A673 (cell line): ENCODE measurements at regions not wholly inside any gene's neighbourhood (a gene's known extent, or its start where the extent isn't known, plus 50 kb on each side); places are given as distances from the start of the nearest gene placed in this dataset.
"Not testable (repeated sequence)": the region's sequence is repeated elsewhere in the genome, so short reads cannot be mapped to it uniquely, and the experiment has no call there.

Source experiments
- BruUV-seq: library from RNA; stranded (reverse); fragments of 400-500 nt; replicated peaks from 2 replicates; lab custom pipeline; 2021; lab: Mats Ljungman, UMichigan
- CTCF ChIA-PET: fragments of 300-600 bp; sonication (Branson Sonifier 250); formaldehyde crosslinking; loops from one replicate; lab custom pipeline; 2022; ENCODE audit warnings: antibody characterized with exemption; lab: Charles Lee
- POLR2A ChIA-PET: fragments of 300-600 bp; sonication (Branson Sonifier 250); formaldehyde crosslinking; loops from one replicate; lab custom pipeline; 2022; ENCODE audit warnings: antibody characterized with exemption; ENCODE audit not compliant: low non-redundant PET; lab: Charles Lee
- DNase-seq: peaks from one replicate; pipeline ENCODE4 v3.0.0-alpha.2; 2015; ENCODE audit warnings: low spot score
- H3K27ac ChIP-seq: fragments of 200-600 bp; sonication (generic); 2 replicates; pipeline ENCODE4 v1.5.1; 2016; ENCODE audit warnings: mixed run types, low read depth, mild to moderate bottlenecking, mixed read lengths, antibody characterized with exemption, low read length; ENCODE audit not compliant: poor library complexity, severe bottlenecking
- H3K27me3 ChIP-seq: fragments of 200-600 bp; sonication (generic); replicated peaks from 2 replicates; pipeline ENCODE4 v1.6.1; 2017; ENCODE audit warnings: mixed run types, low read depth, mild to moderate bottlenecking, mixed read lengths, antibody characterized with exemption, low read length; ENCODE audit not compliant: insufficient read depth, poor library complexity
- H3K36me3 ChIP-seq: fragments of 200-600 bp; sonication (generic); 2 replicates; pipeline ENCODE4 v1.6.1; 2016; ENCODE audit warnings: mixed run types, mild to moderate bottlenecking, mixed read lengths, antibody characterized with exemption, low read length; ENCODE audit not compliant: insufficient read depth, poor library complexity, severe bottlenecking
- H3K4me1 ChIP-seq: fragments of 200-600 bp; sonication (generic); 2 replicates; pipeline ENCODE4 v1.6.1; 2017; ENCODE audit warnings: mixed run types, mild to moderate bottlenecking, mixed read lengths, antibody characterized with exemption, low read length; ENCODE audit not compliant: insufficient read depth, poor library complexity, severe bottlenecking
- H3K4me3 ChIP-seq: fragments of 200-600 bp; sonication (generic); 2 replicates; pipeline ENCODE4 v1.5.1; 2016; ENCODE audit warnings: low read depth, mixed run types, mild to moderate bottlenecking, mixed read lengths, low read length; ENCODE audit not compliant: poor library complexity, severe bottlenecking
- H3K9me3 ChIP-seq: fragments of 200-600 bp; sonication (generic); 2 replicates; pipeline ENCODE4 v1.6.1; 2016; ENCODE audit warnings: mixed run types, low read depth, mild to moderate bottlenecking, mixed read lengths, antibody characterized with exemption, low read length; ENCODE audit not compliant: poor library complexity, severe bottlenecking
- EZH2 ChIP-seq: fragments of 200-600 bp; sonication (generic); IDR thresholded peaks from 2 replicates; pipeline ENCODE4 v1.6.1; 2017; ENCODE audit warnings: borderline replicate concordance, low read depth, mild to moderate bottlenecking, mixed read lengths, antibody characterized with exemption, low read length; ENCODE audit not compliant: poor library complexity, severe bottlenecking
- intact Hi-C: fragments of 100-400 bp; cut with micrococcal nuclease; formaldehyde crosslinking; loops from one replicate; pipeline ENCODE4 v1.10.0; 2022; ENCODE audit not compliant: unreplicated experiment
- TF ChIP-seq, protein P1 (sequence below): fragments of 300-800, 200-600 bp; sonication (generic); conservative IDR thresholded peaks from 2 replicates; pipeline ENCODE4 v1.5.1; 2017; ENCODE audit warnings: low read depth, mild to moderate bottlenecking, antibody characterized with exemption, low read length, moderate library complexity, mixed read lengths

DNA sequence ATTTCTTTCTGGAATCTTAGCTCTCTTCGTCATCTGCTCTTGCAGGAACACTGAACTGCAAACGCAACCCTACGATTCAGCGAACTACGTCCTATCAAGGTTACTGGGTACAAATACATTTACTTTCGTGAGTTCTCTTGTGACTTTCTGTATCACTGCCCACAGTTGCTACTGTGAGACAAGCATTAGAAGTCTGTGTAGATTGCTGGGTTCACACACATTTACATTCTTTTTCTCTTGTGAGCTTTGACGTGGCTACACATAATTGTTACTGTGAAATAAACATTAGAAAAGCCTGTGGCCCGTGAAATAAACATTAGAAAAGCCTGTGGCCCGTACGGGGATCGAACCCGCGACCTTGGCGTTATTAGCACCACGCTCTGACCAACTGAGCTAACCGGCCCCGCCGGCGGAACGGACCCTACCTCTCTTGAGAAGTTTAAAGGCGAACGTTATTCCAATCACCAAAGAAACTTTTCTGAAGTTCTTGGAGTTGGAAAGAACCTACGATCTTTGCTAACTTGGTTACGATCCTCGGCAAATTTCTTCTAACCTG, 61.2 kb upstream of the ZNF322 start:
- H3K4me3 ChIP-seq, H3K4me1 ChIP-seq, intact Hi-C loops, CTCF ChIA-PET, H3K27me3 ChIP-seq, H3K27ac ChIP-seq, DNase-seq, H3K9me3 ChIP-seq, H3K36me3 ChIP-seq, POLR2A ChIA-PET, BruUV-seq: not testable (repeated sequence)

DNA sequence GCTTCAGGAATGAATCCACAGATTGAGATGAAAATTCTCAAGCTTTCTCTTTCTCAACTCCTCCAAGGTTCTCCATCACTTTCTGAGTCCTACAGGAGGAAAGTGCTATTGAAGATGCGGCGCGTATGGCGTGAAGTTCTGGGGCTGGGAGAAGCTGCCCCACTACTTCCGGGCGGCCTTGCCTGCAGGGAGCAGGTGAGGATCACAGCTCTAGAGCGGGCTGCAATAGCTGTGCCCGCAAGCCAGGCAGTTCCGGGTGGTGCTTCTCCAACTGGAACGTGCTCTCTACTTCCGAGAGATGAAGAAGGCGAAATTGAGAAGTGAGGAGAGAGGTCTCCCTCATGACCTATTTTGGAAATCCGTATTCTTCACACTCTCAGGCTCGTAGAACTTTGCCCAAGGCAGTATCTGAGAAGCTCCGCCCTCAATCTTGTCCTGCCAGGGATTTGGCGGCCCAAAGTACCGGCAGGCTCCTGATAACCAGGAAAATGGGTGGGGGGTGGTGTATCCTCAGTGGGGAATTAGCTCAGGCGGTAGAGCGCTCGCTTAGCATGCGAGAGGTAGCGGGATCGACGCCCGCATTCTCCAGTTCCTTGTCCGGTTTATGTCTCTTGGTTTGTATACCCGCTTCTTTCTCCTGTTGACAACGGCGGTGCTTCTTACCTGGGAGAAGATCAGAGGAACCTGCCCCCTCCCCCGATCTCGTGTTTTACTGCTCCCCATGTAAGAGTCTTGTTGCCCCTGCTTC, 70.6 kb upstream of the ZNF322 start:
- H3K27ac ChIP-seq, H3K4me3 ChIP-seq, BruUV-seq, H3K27me3 ChIP-seq, H3K36me3 ChIP-seq, DNase-seq, CTCF ChIA-PET, POLR2A ChIA-PET, H3K9me3 ChIP-seq, H3K4me1 ChIP-seq, intact Hi-C loops: not testable (repeated sequence)

DNA sequence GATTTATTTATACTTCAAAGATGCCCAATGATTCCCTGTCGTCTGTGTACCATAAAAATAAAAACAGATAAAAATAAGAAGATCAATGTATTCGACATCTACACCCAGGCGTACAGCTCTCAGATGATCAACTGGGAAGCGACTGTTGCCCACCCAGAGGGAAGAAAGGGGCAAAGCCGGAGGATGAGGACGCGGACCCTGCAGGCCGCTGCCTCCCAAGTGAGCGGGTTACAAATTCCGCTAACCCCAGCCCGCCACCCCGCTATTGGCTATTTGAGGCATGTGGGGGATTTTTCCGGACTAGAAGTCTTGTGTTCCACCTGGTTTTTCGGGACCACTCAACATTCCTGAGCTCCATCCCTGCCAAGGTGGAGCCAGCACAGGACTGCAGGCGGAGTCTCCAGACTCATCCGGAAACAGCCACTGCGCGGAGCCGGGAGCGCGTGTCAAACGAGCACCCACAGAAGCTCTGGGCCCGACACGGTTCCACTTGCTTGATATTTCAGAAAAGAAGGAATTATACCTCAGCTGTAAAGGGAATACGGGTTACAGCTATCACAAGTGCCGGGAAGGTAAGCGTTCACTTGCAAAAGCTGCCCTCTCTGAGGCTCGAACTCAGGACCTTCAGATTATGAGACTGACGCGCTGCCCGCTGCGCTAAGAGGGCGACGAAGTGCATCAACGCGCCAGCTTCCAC, 75.4 kb upstream of the ZNF322 start:
- H3K4me3 ChIP-seq, H3K27ac ChIP-seq, H3K27me3 ChIP-seq, H3K4me1 ChIP-seq, DNase-seq, intact Hi-C loops, H3K9me3 ChIP-seq, BruUV-seq, POLR2A ChIA-PET, H3K36me3 ChIP-seq, CTCF ChIA-PET: not testable (repeated sequence)

DNA sequence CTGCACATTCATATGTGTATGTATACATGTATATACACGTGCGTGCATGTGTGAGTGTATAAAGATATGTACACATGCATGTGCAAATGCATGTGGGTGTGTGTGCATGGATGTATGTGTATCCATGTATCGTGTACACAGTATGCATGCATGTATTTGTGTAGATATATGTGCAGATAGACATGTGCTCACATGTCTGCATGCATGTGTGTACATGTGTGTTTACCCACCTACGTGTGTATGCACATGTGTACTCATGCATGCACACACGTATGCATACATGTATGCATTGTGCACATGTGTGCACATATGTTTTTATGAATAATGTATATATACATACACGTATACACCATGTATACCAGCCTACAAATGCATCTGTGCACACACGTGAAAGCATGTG, 80.3 kb upstream of the ZNF322 start:
- peaks cover 3% of the 10 kb centered on the region for H3K27me3 ChIP-seq
- intact Hi-C loops, result no loop called here
- H3K36me3 ChIP-seq, result no peaks in the 10 kb centered on the region
- DNase-seq, result no peak
- no TSS peak for BruUV-seq
- ChIA-PET POLR2A (no interaction called here), CTCF (no interaction called here)
- TF ChIP-seq EZH2, result no peak
- TF ChIP-seq, protein P1, sequence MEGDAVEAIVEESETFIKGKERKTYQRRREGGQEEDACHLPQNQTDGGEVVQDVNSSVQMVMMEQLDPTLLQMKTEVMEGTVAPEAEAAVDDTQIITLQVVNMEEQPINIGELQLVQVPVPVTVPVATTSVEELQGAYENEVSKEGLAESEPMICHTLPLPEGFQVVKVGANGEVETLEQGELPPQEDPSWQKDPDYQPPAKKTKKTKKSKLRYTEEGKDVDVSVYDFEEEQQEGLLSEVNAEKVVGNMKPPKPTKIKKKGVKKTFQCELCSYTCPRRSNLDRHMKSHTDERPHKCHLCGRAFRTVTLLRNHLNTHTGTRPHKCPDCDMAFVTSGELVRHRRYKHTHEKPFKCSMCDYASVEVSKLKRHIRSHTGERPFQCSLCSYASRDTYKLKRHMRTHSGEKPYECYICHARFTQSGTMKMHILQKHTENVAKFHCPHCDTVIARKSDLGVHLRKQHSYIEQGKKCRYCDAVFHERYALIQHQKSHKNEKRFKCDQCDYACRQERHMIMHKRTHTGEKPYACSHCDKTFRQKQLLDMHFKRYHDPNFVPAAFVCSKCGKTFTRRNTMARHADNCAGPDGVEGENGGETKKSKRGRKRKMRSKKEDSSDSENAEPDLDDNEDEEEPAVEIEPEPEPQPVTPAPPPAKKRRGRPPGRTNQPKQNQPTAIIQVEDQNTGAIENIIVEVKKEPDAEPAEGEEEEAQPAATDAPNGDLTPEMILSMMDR, result no peak
- no peaks in the 10 kb centered on the region for H3K9me3 ChIP-seq
- no peak overlapping the region for H3K4me3 ChIP-seq
- H3K4me1 ChIP-seq, result no peaks in the 10 kb centered on the region
- no peak overlapping the region for H3K27ac ChIP-seq
